T-helper 1 cell treated with Interleukin-12 subunit alpha and Interleukin-12 subunit beta and Interleukin-4 antibody, amounts not matched to agents 30 ng/mL and 1 ng/mL, for 36 hours (primary cell): ENCODE measurements at regions not wholly inside any gene's neighbourhood (a gene's known extent, or its start where the extent isn't known, plus 50 kb on each side); places are given as distances from the start of the nearest gene placed in this dataset.
"Not testable (repeated sequence)": the region's sequence is repeated elsewhere in the genome, so short reads cannot be mapped to it uniquely, and the experiment has no call there.

Source experiments
- intact Hi-C: fragments of 100-400 bp; cut with micrococcal nuclease; formaldehyde crosslinking; loops from one replicate; pipeline ENCODE4 v1.15.1; 2024

GRCh38 chr4:18513861-18514260 is 492.3 kb upstream of the LCORL start:
- intact Hi-C loops, result no loop called here

- intact Hi-C loops, result no loop called here
Observed at GRCh38 chr4:18512718-18513117, 491.2 kb upstream of the LCORL start.

GRCh38 chr4:18511727-18512126 is 490.2 kb upstream of the LCORL start:
- intact Hi-C loops, result no loop called here

GRCh38 chr4:18508786-18509185 is 487.2 kb upstream of the LCORL start:
- intact Hi-C loops, result no loop called here

GRCh38 chr4:18480928-18481327 is 459.4 kb upstream of the LCORL start:
- intact Hi-C loops, result no loop called here

GRCh38 chr4:18480342-18480741 is 458.8 kb upstream of the LCORL start:
- intact Hi-C loops, result no loop called here

GRCh38 chr4:18479825-18480224 is 458.3 kb upstream of the LCORL start:
- intact Hi-C loops, result no loop called here

GRCh38 chr4:18463987-18464559 is 442.5 kb upstream of the LCORL start:
- intact Hi-C loops, result no loop called here

- intact Hi-C loops, result no loop called here
Observed at GRCh38 chr4:18458465-18458864, 436.9 kb upstream of the LCORL start.

- intact Hi-C loops, result no loop called here
Observed at GRCh38 chr4:18454349-18454748, 432.8 kb upstream of the LCORL start.

- intact Hi-C loops, result no loop called here
Observed at GRCh38 chr4:18445110-18445509, 423.6 kb upstream of the LCORL start.

GRCh38 chr4:18444206-18444605 is 422.7 kb upstream of the LCORL start:
- intact Hi-C loops, result no loop called here

- intact Hi-C loops, result no loop called here
Observed at GRCh38 chr4:18442957-18443356, 421.4 kb upstream of the LCORL start.

GRCh38 chr4:18441676-18442075 is 420.1 kb upstream of the LCORL start:
- intact Hi-C loops, result no loop called here

- intact Hi-C loops, result no loop called here
Observed at GRCh38 chr4:18441203-18441590, 419.6 kb upstream of the LCORL start.

GRCh38 chr4:18440527-18441202 is 419.1 kb upstream of the LCORL start:
- intact Hi-C loops, result no loop called here

GRCh38 chr4:18439311-18439710 is 417.8 kb upstream of the LCORL start:
- intact Hi-C loops, result no loop called here

GRCh38 chr4:18435781-18436180 is 414.2 kb upstream of the LCORL start:
- intact Hi-C loops, result no loop called here

- intact Hi-C loops, result no loop called here
Observed at GRCh38 chr4:18422685-18423084, 401.1 kb upstream of the LCORL start.

GRCh38 chr4:18421519-18421918 is 400.0 kb upstream of the LCORL start:
- intact Hi-C loops, result no loop called here

GRCh38 chr4:18419780-18420179 is 398.2 kb upstream of the LCORL start:
- intact Hi-C loops, result no loop called here

GRCh38 chr4:18418195-18418898 is 396.8 kb upstream of the LCORL start:
- intact Hi-C loops, result not testable (repeated sequence)

GRCh38 chr4:18417651-18418050 is 396.1 kb upstream of the LCORL start:
- intact Hi-C loops, result not testable (repeated sequence)
